HG03460 (cell line): ENCODE measurements at regions not wholly inside any gene's neighbourhood (a gene's known extent, or its start where the extent isn't known, plus 50 kb on each side); places are given as distances from the start of the nearest gene placed in this dataset.
"Not testable (repeated sequence)": the region's sequence is repeated elsewhere in the genome, so short reads cannot be mapped to it uniquely, and the experiment has no call there.

Experiments
- ATAC-seq: cut with Tn5 transposase; IDR thresholded peaks from one replicate; pipeline ENCODE4 v1.9.1; 2021; ENCODE audit not compliant: unreplicated experiment

DNA sequence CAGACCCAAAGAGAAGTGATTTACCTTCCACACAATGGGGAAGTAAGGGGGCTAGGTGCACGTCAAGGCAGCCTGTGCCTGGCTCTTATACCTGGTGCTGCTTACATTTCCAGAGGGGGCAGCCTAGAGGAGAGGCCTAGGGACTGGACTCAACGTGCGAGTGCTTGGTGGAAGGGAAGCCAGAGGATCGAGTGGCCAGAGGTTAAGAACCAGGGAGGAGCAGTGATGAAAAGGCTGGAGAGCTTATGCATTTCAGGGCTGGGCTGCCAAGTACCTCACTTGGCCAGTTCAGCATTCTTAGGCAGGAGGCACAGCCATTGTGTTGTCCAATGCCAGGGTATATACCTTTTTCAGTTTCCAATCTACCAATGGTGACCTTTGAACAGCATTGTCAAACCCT is 77.4 kb downstream of the LAT start:
- not testable (repeated sequence) for ATAC-seq

- ATAC-seq = not testable (repeated sequence)
Measured at GRCh38 chr16:29061467-29061921, 76.6 kb downstream of the LAT start.

DNA sequence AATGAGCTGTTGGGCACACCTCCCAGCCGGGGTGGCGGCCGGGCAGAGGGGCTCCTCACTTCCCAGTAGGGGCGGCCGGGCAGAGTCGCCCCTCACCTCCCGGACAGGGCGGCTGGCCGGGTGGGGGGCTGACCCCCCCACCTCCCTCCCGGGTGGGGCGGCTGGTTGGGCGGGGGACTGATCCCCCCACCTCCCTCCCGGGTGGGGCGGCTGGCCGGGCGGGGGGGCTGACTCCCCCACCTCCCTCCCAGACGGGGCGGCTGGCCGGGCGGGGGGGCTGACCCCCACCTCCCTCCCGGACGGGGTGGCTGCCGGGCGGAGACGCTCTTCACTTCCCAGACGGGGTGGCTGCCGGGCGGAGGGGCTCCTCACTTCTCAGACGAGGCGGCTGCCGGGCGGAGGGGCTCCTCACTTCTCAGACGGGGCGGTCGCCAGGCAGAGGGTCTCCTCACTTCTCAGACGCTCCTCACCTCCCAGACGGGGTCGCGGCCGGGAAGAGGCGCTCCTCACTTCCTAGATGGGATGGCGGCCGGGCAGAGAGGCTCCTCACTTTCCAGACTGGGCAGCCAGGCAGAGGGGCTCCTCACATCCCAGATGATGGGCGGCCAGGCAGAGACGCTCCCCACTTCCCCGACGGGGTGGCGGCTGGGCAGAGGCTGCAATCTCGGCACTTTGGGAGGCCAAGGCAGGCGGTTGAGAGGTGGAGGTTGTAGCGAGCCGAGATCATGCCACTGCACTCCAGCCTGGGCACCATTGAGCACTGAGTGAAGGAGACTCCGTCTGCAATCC is 75.4 kb downstream of the LAT start:
- ATAC-seq = not testable (repeated sequence)

GRCh38 chr16:29059575-29059974 is 74.7 kb downstream of the LAT start:
- not testable (repeated sequence) for ATAC-seq
